GM21367 (cell line): ENCODE measurements at regions not wholly inside any gene's neighbourhood (a gene's known extent, or its start where the extent isn't known, plus 50 kb on each side); places are given as distances from the start of the nearest gene placed in this dataset.

ENCODE experiments used
- ATAC-seq: cut with Tn5 transposase; IDR thresholded peaks from one replicate; pipeline ENCODE4 v1.9.1; 2021; ENCODE audit not compliant: unreplicated experiment

DNA sequence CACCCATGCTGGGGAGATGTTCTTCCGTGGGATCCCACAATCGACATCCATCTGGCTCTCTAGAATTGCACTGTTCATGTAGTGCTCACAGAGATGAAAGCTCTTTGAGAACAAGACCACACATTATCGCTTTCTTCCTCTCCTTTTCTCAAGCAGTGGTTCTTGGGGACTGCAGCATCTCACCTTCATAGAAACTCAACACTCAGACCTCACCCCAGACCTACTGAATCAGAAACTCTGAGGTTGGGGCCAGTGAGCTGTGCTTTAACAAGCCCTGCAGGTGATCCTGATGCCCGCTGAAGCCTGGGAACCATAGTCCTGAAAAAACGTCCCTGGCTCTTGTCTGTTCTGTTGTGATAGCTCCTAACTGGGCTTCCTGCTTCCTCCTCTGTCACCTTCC lies 251.3 kb upstream of the FGGY start:
- ATAC-seq, result no peak

DNA sequence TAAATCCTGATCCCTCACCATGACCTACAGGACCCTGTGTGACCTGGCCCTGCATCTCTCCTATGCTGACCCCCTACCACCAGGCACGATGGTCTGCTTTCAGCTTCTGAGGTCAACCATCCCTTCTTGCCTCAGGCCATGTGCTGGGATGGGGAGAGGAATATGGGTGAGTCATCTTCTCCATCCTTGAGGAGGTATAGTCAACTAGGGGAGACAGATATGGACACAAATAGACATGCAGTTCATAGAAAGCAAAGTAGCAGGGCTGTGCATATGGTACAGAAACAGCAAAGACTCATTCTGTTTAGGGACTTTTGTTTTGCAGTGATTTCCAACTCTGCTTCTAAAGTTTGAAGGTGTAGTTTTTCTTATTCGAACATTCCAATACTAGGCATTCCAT lies 250.8 kb upstream of the FGGY start:
- no peak for ATAC-seq

DNA sequence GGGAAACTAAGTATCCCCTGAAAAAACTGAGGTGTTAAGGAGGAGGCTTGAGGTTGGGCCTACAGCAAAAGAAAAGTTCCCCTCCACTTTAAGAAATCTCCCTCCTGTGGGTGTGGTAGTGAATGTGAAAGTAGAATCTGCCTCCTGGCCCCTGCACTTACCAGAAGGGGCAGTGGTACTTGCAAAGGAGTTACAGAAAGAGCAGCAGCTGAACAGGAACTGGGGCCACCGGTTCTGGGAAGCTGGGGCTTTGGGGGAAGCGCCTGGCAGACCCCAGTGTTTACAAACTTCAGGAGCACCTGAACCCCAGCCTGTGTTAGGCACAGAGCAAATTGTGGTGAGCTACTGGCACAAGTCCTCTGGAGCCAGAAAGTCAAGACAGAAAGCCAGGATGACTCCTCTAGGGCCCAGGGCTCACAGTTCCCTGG lies 250.2 kb upstream of the FGGY start:
- peak; percentile 90 for ATAC-seq

DNA sequence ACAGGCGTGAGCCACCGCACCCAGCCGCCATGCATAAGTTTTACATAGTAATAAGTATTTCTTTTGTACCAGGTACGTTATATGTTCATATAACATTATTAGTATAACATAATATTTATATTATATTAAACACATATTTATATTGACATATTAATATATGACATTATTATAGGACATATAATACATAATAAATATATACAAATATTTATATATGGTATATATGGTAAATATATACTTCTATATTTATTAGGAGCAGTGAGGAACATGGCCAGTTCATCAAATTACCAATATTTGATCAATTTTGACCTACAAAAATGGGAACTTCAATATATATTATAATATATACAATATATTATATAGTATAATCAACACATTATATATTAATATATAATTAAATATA lies 245.9 kb upstream of the FGGY start:
- ATAC-seq, result no peak

DNA sequence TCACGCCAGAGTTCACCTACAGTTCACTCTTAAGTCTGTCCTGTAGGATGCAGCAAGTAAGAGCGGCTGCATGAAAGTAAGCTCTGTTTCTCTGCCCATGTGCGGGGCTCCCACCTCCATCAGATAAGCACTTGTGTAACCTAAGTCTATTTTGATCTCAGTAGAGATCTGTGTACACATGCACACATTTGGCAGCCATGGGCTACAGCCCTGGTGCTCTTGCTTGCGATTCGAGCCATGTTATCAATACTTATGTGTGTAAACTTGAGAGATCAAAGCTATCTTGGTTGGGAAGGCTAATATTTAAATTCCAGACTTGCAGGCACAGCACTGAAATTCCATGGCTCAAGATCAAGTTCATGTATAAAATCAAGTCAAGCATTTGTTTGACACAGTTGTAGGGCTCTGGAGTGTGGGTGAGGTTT lies 244.7 kb upstream of the FGGY start:
- no peak for ATAC-seq

DNA sequence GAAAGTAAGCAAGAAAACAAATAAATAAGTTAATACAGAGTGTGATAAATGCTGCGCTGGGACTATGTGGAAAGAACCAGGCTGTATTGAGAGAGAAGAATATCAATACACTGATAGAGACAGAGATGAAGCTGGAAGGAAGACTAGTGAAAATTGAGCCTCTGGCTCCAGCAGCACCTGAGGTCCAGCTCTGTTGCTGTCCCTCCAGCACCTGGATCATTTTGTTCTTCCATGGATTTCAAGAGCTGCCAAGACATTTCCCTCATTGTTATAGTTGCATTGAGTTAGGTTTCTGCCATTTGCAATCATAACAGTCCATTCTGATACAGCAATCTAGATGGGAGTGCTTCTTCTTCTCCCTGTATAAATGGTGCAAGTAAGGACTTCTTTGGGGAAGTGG lies 242.7 kb upstream of the FGGY start:
- ATAC-seq, result no peak

DNA sequence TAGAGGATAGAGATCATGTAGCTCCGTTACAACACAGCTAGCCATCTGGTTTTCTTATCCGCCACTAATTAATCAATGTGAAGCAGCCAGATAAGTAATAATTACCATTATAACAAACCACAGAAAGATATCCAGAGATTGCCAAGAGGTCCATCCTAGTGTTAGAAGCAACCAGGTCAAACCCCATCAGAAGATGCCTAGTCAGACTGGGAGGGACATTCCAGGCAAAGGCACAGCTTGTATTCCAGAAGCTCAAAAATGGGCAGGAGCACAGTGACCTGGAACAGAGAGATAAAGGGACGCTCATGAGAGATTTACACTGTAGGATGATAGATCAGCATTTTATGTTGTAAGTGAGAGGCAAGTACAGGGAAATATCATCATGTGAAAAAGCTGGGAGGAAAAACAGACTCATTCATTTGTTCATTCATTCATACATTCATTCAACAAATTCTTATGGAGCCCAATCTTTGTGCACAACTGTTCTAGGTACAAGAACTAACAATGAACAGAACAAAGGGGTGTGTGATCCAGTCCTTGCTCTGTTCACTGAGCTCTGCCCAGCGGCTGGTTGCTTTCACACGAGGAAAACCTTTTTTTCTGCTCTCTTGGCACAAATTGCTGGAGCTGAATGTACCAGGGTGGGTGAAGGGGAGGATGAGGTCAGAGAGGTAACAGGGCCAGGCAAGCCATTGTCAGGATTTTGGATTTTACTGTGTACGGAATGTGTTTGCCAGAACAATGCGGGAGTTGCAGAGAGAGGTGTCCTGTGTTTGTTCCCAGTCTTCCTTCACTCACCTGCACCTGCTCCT lies 240.8 kb upstream of the FGGY start:
- no peak for ATAC-seq

DNA sequence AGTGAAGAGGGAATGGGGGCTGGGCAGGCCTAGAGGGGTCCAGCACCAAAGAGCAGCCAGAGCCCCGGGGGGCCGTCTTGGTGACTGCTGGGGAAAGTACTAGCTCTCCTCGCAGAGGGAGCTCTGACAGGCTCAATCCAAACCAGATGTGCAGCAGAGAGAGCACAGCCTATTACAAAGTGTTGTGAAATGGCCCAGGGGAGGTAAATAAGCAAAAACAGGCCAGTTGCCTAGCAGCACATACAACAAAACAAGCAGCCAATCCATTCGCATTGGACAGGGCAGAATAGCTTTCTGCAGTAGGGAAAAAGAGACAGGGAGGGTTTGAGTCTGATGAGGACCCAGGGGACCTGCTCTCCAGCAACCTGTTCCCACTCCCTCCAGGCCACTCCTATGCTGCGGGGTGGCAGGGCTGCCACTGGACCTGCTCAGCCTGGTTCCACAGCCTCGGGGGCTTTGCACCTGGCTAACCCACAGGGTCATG lies 239.6 kb upstream of the FGGY start:
- ATAC-seq, result no peak

DNA sequence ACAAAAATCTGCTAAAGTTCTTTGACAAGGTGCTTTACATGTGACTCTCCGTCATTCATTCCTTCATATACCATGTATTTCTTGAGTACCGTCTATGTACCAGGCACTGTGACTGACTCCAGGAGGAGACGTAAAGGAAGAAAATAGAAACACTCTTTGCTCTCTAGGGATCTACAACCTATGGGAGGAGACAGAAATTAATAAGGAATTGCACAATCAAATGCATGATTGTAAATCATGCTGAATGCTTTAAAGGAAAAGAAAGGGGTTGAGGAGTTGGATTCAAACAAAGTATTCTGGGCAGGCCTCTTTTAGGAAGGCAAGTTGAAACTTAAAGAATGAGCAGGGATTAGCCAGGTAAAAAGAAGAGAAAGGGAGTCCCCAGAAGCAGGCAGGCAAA lies 239.1 kb upstream of the FGGY start:
- no peak for ATAC-seq

DNA sequence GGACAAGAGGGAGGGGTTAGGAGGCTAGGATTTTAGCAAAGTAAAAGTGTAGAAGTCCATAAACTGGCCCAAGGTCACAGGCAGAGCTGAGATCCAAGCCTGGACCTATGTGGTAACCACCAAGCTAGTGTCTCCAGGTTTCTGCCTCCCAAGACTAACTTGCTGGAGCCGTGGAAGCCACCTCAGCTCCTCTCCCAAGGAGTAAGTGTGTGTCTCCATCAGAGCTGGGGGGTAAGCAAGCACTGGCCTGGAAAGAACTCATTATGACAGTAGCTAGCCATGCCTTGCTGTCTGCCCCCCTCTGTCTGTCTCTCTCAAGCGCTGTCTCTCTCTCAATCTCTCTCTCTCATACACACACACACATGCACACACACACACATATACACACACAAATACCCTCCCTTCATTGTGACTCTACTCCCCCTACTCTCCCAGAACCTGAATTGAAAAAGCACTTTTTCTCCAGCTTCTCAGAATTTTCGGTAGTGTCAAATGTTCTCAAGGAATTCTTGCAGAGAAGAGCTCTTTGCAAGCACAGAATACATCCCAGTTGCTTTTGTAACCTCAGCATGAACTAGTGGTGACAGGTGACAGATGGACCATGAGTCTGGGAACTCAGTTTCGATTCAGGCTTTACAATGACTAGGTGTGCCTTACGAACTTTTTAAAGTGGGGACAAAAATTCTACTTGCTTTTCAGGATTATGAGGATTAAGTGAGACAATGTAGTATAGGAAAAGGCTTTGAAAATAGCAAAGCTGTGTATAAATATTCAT lies 238.0 kb upstream of the FGGY start:
- ATAC-seq, result no peak

DNA sequence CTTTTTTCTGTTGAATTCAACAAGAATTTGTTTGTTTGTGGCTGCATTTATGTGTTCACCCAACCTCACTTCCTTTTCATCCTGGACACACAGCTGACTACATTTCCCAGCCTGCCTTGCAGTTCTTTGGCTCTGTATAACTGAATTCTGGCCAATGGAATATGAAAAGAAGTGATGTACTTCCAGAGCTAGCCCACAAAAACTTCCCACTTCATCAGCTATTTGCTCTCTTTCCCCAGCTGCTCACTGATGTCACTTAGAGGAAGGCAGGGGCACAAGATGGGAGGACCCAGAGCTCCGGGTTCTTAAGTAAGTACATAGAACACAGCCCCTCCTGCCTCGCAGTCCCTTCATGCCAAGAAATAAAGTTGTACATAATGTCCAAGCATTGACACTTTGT lies 235.0 kb upstream of the FGGY start:
- no peak for ATAC-seq

DNA sequence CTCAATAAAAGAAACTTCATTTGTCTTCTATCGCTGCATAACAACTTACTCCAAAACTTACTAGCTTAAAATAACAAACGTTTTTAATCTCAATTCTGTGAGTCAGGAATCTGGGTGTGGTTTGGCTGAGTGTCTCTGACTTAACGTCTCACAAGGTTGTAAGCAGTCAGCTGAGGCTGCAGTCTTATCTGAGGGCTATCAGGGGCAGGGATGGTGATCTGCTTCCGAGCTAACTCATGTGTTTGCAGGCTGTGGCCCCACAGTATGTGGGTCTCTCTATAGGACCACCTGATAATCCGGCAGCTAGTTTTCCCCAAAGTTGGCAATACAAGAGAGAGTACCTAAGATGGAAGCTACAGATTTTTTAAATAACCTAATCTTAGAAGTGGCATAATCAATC lies 234.2 kb upstream of the FGGY start:
- ATAC-seq, result no peak

DNA sequence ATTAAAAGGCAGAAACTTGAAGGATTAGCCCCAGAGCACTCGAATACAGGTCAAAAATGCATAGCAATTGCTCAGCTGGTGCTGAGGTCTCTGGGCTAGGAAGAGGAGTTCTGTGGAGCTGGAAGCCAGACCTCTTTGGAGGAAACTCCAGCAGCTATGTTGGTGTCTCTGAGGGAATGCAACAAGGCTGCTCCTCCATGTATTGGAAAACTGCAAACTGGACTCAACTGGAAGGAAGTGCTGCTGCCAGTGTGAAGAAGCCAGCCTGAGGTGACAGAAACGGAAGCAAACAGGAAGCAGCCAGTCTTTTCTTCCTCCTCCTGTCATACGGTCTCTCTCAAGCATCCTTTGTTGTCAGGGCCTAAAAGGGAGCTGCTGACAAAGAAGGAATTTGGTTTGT lies 233.4 kb upstream of the FGGY start:
- ATAC-seq, result no peak

DNA sequence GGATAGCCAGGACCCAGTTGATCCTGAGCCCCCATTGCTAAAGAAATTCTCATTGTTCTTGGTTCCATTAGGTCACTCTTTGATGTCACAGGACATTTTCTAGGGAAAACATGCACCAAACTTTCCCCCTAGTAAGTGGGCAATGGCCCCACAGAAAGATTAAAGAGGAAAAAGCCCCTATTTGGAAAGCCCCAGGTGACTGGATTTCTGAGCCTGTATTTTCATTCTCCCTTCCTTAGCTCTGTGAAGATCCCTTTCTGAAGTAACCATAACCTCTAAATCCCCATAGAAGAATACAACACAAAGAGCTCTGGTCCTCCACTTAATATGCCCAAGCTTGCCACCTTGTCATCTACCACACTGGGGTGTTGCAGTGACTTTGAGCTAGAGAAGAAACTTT lies 232.3 kb upstream of the FGGY start:
- no peak for ATAC-seq

DNA sequence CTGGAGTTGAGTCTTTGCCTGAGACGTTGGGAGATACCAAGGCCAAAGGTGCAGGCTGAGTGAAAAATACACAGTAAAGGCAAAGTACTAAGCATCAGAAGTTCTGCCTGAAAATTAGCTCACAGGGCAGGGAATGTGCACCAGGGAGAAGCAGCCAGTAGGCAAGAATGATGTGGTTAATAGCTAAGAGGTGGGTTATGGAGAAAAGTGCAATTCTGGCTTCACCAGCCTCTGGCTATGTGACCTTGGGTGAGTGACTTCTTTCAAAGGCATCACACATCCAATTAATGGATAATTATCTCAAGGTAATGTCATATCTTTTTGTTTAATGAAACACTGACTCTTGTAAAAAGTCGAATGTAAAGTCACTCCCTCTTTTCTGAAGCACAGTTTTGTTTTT lies 230.7 kb upstream of the FGGY start:
- ATAC-seq, result no peak

DNA sequence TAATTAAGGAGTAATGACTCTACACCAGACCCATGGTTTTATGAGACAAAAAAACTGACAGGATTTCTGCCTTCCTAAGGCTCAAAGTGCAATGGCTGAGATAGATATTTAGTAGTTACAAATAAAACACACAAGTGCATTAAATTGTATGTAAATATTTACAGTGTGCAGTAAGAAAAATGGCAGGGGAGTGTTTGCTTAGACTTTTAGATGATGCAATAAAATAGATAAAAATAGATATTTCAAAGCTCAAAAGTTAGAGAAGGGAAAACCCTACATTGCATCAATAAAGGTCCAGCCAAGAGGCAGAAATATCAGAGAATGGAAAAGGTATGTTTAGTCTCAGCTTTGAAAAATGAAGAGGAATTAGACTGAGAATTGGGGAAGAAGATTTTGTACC lies 226.3 kb upstream of the FGGY start:
- ATAC-seq, result no peak

DNA sequence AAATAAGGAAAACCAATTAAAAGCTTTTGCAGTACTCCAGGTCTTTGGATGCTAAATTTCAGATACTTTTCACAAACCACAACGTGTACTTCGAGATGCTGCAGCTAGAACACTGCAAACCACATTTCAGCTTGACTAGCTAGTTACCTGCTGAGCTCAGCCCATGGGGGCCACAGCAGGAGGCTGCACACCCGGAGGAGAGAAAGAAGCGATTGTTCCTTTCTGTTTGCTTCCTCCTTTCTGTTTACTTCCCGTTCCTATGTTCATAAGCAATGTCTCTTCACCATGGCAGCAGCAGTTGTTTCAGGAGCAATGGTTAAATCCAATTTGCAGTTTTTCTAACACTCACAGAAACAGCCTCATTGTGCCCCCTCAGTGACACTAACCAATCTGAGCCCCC lies 225.6 kb upstream of the FGGY start:
- no peak for ATAC-seq

DNA sequence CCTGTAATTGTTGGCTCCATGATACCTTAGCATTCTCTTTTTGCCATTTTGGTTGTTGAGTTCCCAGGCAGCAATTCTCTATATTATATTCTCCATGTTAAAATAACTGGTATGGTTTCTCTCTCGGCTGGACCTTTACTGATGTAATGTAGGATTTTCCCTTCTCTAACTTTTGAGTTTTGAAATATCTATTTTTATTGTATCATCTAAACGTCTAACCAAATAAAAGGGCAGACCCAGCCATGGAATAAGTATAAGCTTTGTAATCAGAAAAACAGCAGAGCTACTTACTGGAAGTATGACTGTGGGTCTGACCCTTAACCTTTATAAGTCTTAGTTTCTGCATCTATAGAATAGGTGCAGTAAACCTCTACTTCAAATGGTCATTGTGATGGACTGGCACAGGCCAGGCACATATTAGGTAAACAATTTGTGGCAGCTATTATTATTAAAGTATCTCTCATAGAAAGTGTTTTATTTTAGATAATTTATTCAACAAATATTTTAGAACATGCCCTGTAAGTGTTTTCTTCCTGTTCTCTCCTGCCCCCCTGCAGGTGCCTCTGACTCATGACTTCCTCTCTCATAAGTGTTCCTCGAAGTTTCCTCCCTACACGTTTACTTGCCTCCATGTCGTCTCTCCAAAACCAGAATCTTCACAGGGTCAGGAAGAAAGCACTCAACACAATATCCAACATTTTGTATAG lies 224.9 kb upstream of the FGGY start:
- no peak for ATAC-seq

DNA sequence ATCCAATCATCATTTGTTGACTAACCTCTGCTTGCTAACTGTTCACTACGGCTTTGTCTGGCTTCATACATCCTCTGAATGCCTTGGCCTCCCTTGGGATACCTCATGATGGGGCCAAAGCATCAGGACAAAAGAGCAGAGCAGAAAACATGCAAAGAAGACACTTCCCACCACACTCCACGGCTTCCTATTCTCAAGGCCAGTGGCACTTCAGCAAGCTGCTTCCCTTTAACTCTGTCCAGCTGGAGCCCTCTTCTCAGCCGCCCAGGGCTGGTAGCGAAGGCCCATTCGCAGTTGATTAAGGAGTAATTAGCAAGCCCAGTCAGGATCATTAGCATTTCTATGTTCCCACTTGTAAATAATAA lies 224.3 kb upstream of the FGGY start:
- no peak for ATAC-seq

DNA sequence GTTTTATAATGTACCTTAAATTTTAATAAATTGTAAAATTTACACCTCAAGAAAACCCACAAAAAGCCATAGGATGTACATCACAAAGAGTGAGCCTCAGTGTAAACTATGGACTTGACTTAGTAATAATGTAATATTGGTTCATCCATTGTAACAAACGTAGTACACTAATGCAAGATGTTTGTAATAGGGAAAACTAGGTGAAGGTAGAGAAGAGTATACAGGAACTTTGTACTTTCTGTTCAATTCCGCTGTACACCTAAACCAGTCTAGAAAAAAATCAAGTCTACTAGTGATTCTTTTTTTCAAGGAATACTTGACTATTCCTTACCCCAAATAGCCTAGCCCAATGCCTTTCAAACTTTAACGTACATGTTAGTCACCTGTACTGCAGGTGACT lies 222.3 kb upstream of the FGGY start:
- ATAC-seq, result no peak

DNA sequence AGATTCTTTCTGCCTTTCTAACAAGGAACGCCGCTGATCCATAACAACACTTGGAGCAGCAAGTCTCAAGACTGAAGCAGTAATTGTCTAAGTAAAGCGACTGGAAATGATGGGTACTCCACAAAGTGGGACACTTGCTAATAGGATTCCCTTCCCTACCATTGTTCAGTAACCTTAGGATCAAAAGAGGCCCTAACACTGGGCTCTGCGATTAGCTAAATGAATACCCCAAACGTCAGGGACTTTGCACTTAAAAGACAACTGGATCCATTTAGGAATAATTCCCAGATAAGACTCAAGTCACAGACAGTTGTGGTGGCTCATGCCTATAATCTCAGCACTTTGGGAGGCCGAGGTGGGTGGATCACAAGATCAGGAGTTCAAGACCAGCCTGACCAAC lies 221.9 kb upstream of the FGGY start:
- no peak for ATAC-seq

DNA sequence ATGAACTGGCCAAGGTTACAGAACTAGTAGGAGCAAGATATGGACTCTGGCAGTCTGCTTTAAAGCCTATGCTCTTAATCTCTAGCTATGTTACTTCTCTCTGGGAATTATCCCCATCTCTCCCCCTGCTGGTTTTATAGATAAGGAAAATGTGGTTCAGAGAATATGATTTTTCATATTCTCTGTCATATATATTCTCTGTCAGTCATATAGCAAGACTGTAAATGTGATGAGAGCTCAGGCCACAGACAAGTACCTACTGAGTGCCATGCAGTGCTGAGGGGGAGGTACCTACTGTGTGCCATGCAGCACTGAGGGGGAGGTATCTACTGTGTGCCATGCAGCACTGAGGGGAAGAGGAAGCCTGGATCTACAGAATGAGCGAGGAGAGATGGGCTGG lies 220.3 kb upstream of the FGGY start:
- no peak for ATAC-seq
